GM18951 (cell line): ENCODE measurements at regions not wholly inside any gene's neighbourhood (a gene's known extent, or its start where the extent isn't known, plus 50 kb on each side); places are given as distances from the start of the nearest gene placed in this dataset.

Source experiments
- POLR2A ChIP-seq: IDR thresholded peaks from 4 replicates; pipeline ENCODE4 v1.6.1; 2011; ENCODE audit warnings: mild to moderate bottlenecking; ENCODE audit not compliant: insufficient read length, insufficient read depth; ENCODE audit errors: extremely low read depth
- in situ Hi-C: fragments of 300-500 bp; cut with MboI; formaldehyde crosslinking; loops from one replicate; pipeline ENCODE4 v1.12.0; 2022; ENCODE audit warnings: low sequenced_read_pairs, mixed read lengths, inconsistent platforms; ENCODE audit not compliant: unreplicated experiment

DNA sequence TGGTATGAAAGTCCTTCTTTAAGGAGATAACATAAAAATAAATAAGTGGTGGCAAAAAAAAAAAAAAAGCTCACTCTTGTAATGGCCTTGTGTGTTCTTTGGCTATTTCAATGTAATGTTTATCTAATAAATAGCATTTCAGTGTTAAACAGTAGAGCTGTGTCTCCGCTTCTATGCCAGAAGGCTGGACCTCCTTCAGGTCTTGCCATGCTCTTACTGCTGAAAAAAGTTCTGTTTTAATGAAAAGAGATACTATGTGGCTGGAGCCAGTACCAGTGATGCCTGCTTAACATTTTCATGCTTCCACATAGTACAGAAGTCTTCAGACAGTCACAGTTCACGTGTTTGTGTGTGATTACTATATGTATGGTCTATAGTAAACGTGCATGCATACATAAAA is 74.1 kb upstream of the PRICKLE1 start:
- TF ChIP-seq POLR2A = no peak
- in situ Hi-C loops = no loop called here

GRCh38 chr12:42660968-42661937 is 71.7 kb upstream of the PRICKLE1 start:
- in situ Hi-C loops = no loop called here
- no peak for TF ChIP-seq POLR2A

- in situ Hi-C loops = no loop called here
- no peak for TF ChIP-seq POLR2A
Observed at GRCh38 chr12:42660117-42660516, 70.6 kb upstream of the PRICKLE1 start.

- in situ Hi-C loops = no loop called here
- TF ChIP-seq POLR2A = no peak
Observed at GRCh38 chr12:42652048-42652447, 62.5 kb upstream of the PRICKLE1 start.

- no peak for TF ChIP-seq POLR2A
- in situ Hi-C loops = no loop called here
Observed at GRCh38 chr12:42648061-42648460, 58.5 kb upstream of the PRICKLE1 start.

DNA sequence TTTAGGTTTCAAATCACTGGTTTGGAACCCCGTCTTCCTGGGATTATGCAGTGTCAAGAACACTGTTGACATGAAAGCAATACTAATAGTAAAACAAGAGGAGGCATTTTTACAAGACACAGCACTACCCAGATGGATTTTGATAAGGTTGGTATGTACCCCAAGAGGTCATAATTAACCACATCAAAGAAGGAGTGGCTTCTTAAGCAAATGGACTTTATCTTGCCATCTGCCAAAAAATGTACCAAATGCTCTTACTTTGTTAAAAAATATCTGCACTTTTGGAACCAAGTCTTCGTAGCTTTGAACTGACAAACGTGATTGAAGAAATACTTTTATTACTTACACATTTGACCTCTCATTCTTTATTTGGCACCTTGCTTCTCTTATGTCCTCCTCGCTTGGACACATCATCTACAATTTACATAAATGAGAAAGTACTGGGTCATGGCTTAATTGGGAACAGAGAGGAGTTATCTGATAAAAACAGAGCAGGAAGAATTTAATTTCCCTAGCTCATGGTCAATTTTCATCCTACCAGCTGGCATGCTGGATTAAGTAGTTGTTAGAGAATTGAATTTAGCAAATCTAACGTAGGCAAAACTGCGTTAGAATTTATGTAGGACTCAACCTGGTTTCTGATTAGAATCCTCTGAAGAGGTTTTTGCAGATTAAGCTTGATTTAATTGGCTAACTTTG is 54.5 kb upstream of the PRICKLE1 start:
- in situ Hi-C loops = no loop called here
- TF ChIP-seq POLR2A = no peak

DNA sequence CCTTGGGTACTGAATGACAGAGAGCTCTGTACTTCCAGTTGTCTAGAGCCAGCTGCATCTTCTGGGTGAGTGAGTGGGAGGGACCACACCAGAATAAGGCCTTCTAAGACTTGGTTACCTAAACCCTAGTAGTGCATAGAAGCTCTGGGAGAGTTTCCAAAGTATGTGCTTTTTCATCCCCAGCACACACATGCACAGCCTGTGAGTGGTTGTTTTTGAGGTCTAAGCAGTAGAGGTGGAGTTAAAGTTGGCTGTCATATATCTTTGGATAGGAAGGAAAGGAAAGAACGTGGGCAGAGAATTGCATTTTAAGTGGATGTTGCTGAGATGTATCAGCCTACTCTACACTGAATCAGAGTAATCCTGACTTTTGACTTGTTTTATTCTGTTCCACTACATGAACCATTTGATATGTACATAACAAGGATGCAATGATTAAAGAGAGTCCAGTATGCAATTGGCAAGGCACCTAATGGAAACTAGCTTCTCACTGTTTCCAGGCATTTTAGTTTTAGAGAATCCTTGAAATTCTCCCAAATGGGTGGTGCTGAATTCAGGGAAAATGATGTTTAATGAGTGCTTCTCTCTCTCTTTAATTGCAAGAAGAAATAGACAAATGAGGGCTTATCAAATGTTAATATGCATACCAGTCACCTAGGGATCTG is 51.8 kb upstream of the PRICKLE1 start:
- TF ChIP-seq POLR2A = no peak
- in situ Hi-C loops = no loop called here

DNA sequence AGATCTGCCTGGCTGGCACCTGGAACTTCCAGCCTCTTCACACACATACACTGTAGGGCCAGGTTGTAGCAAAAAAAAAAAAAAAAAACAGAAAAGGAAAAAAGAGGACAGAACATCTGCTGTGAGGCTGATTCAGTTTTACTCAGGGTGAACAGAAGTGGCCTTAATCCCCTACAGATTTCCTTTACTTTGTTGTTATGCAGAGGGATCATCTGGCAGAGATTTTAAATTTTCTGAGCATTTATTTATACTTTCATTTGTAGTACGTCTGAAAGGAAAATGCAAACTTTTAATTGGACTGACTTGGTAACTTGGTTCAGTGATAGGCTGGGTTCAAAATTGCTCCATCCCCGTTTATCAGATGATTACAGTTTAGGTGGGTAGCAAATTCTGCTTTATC is 50.8 kb upstream of the PRICKLE1 start:
- TF ChIP-seq POLR2A = no peak
- in situ Hi-C loops = no loop called here

- TF ChIP-seq POLR2A = no peak
Observed at GRCh38 chr12:42639556-42639955, 50.0 kb upstream of the PRICKLE1 start.

More at GRCh38 chr12:42639556-42639955, 50.0 kb upstream of the PRICKLE1 start:
- in situ Hi-C loops = no loop called here
